Thyroid gland (tissue), 4 donors: ENCODE measurements at regions not wholly inside any gene's neighbourhood (a gene's known extent, or its start where the extent isn't known, plus 50 kb on each side); places are given as distances from the start of the nearest gene placed in this dataset.

Experiments used
- DNase-seq, 2 donors: peaks; one replicate each; pipeline ENCODE4 v3.0.0-alpha.2; 2019
- H3K27ac ChIP-seq, 3 donors: fragments of 200-600 bp; sonication (generic); 1 replicate in 2 of 3; 2 replicates in 1 of 3; pipeline ENCODE4 v1.5.1; 2016 to 2019; ENCODE audit warnings: mild to moderate bottlenecking in 1 of 3, moderate library complexity in 1 of 3
- H3K27me3 ChIP-seq: fragments of 200-600 bp; sonication (generic); one replicate; pipeline ENCODE4 v1.5.1; 2019
- H3K36me3 ChIP-seq, 2 donors: fragments of 200-600 bp; sonication (generic); one replicate each; pipeline ENCODE4 v1.5.1; 2016 to 2019
- H3K4me1 ChIP-seq, 2 donors: fragments of 200-600 bp; sonication (generic); one replicate each; pipeline ENCODE4 v1.5.1; 2017 to 2019
- H3K4me3 ChIP-seq, 3 donors: fragments of 200-600 bp; sonication (generic); replicated peaks in 1 of 3; 1 replicate in 2 of 3; 2 replicates in 1 of 3; pipeline ENCODE4 v1.5.1; 2016; ENCODE audit warnings: mild to moderate bottlenecking in 1 of 3
- H3K9me3 ChIP-seq: fragments of 200-600 bp; sonication (generic); one replicate; pipeline ENCODE4 v1.5.1; 2017
- CTCF ChIP-seq, 6 experiments: fragments of 200-600 bp in 3 of 6; fragments of 450-650 bp in 3 of 6; sonication (generic) in 3 of 6; IDR thresholded peaks; one replicate each; pipeline ENCODE4 v1.5.1; 2016 to 2019; ENCODE audit warnings: antibody characterized with exemption in 6 of 6, mild to moderate bottlenecking in 2 of 6, inconsistent platforms in 1 of 6, moderate library complexity in 1 of 6
- POLR2A ChIP-seq, 2 donors: fragments of 450-650 bp; IDR thresholded peaks; one replicate each; pipeline ENCODE4 v1.6.1; 2017; ENCODE audit warnings: antibody characterized with exemption in 2 of 2, mild to moderate bottlenecking in 2 of 2, moderate library complexity in 1 of 2
- WGBS, 2 donors: methylation state at CpG; one replicate each; pipeline ENCODE4 v1.1.5; 2017; 5-methylcytosine and 5-hydroxymethylcytosine counted together
- intact Hi-C: fragments of 100-400 bp; cut with DNase I; formaldehyde crosslinking; loops from one replicate; pipeline ENCODE4 v1.15.1; 2023

GRCh38 chr15:93235926-93236780 lies 147.1 kb upstream of the RGMA start:
- Histone ChIP-seq H3K27me3 (no peaks in the 10 kb centered on the region), H3K27ac (no peak overlapping the region), H3K4me1 (no peaks in the 10 kb centered on the region), H3K4me3 (no peak overlapping the region), H3K36me3 (no peaks in the 10 kb centered on the region), H3K9me3 (no peaks in the 10 kb centered on the region)
- intact Hi-C loops: no loop called here
- TF ChIP-seq POLR2A (IDR thresholded peaks at IDR 0.05) (no peak), CTCF (IDR thresholded peaks at IDR 0.05) (no peak)
- 37 to 46% methylated on average over 17 of the region's 17 CpGs for WGBS, 2 donors
- peak; percentile 4 to 18 for DNase-seq

GRCh38 chr15:93235269-93235668 lies 146.3 kb upstream of the RGMA start:
- Histone ChIP-seq H3K36me3 (no peaks in the 10 kb centered on the region), H3K27me3 (no peaks in the 10 kb centered on the region), H3K4me3 (no peak overlapping the region), H3K4me1 (no peaks in the 10 kb centered on the region), H3K27ac (no peak overlapping the region), H3K9me3 (no peaks in the 10 kb centered on the region)
- DNase-seq: no peak
- WGBS, 2 donors: 74 to 78% methylated on average over 5 of the region's 5 CpGs
- intact Hi-C loops: no loop called here
- no peak for TF ChIP-seq CTCF (IDR thresholded peaks at IDR 0.05)
- no peak for TF ChIP-seq POLR2A (IDR thresholded peaks at IDR 0.05)

GRCh38 chr15:93233710-93234109 lies 144.7 kb upstream of the RGMA start:
- no peaks in the 10 kb centered on the region for H3K36me3 ChIP-seq
- DNase-seq: no peak
- intact Hi-C loops: no loop called here
- H3K27ac ChIP-seq: no peak overlapping the region
- no peaks in the 10 kb centered on the region for H3K9me3 ChIP-seq
- TF ChIP-seq POLR2A (IDR thresholded peaks at IDR 0.05) (no peak), CTCF (IDR thresholded peaks at IDR 0.05) (no peak)
- no peak overlapping the region for H3K4me3 ChIP-seq
- H3K27me3 ChIP-seq: no peaks in the 10 kb centered on the region
- no peaks in the 10 kb centered on the region for H3K4me1 ChIP-seq
- 92 to 98% methylated on average over 4 of the region's 4 CpGs for WGBS, 2 donors

DNA sequence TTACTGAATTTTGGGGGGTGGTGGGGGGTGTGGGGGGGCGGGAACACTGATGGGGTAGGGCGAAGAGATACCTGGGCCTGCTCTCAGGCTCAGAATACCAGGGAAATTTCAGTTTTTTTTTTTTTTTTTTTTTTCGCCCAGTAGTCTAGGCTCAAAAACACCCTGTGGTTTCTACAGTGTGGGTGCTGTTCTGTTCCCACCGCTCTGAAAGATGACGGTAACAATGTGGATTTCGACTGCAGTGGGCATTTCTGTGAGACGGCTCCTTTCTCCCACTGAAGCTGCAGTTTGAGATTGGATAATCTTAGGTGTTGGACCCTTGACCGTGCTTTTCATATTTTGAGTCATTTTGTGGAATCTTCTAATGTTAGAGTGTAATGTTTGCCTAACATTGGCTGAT lies 143.8 kb upstream of the RGMA start:
- DNase-seq: no peak
- no peaks in the 10 kb centered on the region for H3K27me3 ChIP-seq
- H3K36me3 ChIP-seq: no peaks in the 10 kb centered on the region
- no peak for TF ChIP-seq POLR2A (IDR thresholded peaks at IDR 0.05)
- TF ChIP-seq CTCF (IDR thresholded peaks at IDR 0.05): no peak
- H3K4me1 ChIP-seq: no peaks in the 10 kb centered on the region
- intact Hi-C loops: no loop called here
- WGBS, 2 donors: 89 to 91% methylated on average over 8 of the region's 8 CpGs
- no peak overlapping the region for H3K27ac ChIP-seq
- H3K4me3 ChIP-seq: no peak overlapping the region
- H3K9me3 ChIP-seq: no peaks in the 10 kb centered on the region

DNA sequence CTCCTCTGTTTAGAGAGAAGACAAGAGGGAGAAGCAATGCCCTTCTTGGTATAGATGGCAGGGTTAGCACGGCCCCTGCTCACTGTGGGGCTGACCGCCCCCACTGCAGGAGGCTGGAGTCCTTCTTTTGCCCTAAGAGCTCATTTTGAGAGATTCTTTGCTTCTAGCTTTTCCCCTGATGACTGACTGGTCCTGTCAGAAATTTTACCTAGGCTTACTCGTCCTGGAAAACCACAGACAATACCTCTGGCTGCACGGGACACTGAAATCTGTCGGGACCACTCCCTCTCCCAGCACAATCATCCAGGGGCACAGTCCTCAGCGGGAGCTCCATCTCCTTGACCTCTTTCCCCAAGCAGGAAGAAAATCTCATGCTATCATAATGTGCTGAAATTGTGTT lies 143.0 kb upstream of the RGMA start:
- H3K4me1 ChIP-seq: no peaks in the 10 kb centered on the region
- no peaks in the 10 kb centered on the region for H3K36me3 ChIP-seq
- no peak for DNase-seq
- H3K27ac ChIP-seq: no peak overlapping the region
- no peak overlapping the region for H3K4me3 ChIP-seq
- no peaks in the 10 kb centered on the region for H3K9me3 ChIP-seq
- TF ChIP-seq POLR2A (IDR thresholded peaks at IDR 0.05): no peak
- no peak for TF ChIP-seq CTCF (IDR thresholded peaks at IDR 0.05)
- intact Hi-C loops: no loop called here
- 42 to 44% methylated on average over 6 of the region's 6 CpGs for WGBS, 2 donors
- no peaks in the 10 kb centered on the region for H3K27me3 ChIP-seq
